NCI-H510A treated with DMSO at 0.1 percent for 48 hours (cell line): ENCODE measurements at regions not wholly inside any gene's neighbourhood (a gene's known extent, or its start where the extent isn't known, plus 50 kb on each side); places are given as distances from the start of the nearest gene placed in this dataset.

Source experiments
- DNase-seq: peaks from one replicate; lab custom pipeline; 2025; lab: John Stamatoyannopoulos, UW

GRCh38 chr2:181380581-181380980 lies 76.6 kb upstream of the ITGA4 start:
- DNase-seq: no peak

DNA sequence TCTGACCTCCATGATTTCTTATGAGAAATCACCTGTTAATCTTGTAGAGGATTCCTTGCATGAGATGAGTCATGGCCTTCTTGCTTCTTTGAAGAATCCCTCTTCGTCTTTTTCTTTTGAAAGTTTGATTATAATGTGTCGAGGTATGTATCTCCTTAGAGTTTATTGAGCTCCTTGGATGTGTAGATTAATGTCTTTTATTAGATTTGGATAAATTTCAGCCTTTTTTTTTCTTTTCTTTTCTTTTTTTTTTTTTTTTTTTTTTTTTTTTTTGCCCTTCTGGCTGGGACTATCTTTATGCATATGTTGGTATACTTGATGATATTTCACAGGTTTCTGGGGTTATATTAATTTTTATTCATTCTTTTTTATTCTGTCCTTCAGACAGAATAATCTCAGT lies 72.3 kb upstream of the ITGA4 start:
- no peak for DNase-seq

GRCh38 chr2:181389524-181389923 lies 67.7 kb upstream of the ITGA4 start:
- DNase-seq: no peak

GRCh38 chr2:181393472-181393871 lies 63.7 kb upstream of the ITGA4 start:
- DNase-seq: peak; percentile 70

GRCh38 chr2:181394741-181395437 lies 62.3 kb upstream of the ITGA4 start:
- DNase-seq: no peak

DNA sequence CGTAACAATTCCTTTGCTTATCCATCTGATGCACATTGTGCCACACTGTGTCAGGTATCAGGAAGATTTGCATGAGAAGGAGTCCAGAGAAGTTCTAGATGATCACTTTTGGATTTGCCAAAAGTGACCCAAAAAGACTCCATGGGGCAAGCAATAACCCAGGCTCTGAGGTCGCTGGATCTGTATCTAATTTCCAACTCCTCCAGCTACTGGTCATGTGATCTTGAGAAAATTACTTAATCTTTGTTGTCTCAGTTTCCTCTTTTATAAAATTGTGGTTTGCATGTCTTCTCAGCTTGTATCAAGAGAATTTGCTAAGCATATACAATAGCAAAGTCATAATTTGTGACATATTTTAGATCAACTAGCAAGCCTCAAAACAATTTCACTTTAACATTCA lies 61.3 kb upstream of the ITGA4 start:
- no peak for DNase-seq

- no peak for DNase-seq
Observed at GRCh38 chr2:181396256-181397123, 60.7 kb upstream of the ITGA4 start.

DNA sequence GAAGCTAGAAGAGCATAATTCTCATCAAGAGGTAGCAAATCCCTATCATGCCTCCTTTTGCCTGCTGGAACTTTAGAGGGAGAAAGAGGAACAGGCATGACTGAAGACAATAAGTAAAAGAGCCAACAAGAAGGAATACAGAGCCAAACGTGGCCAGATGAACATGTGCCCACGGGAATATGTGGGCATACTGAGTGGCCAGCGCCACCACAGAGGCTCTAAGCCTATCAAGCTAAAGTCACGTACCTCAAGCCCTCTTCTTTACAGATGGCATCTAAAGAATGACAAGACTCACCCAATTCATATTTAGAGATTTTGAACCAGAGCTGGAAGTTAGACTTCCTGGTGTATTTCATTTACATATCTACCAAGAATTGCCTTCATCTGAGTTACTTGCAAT lies 59.9 kb upstream of the ITGA4 start:
- no peak for DNase-seq

DNA sequence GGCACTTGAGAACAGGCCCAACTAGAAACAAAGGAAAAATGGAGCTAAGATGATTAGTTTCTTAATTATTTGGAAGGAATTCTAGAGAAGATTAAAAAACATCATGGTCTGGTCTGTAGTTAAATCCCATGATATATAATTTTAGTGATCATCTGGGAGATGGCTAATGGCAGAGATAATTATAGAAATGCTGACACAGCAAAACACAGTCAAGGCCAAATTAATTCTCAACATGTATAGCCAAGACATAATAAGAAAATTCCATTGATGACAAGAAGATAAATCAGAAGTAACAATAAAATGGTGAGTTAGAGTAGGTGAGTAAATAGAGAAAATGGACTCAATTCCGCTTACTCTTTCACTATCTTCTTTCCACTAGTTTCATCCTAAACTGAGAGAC lies 59.2 kb upstream of the ITGA4 start:
- no peak for DNase-seq

DNA sequence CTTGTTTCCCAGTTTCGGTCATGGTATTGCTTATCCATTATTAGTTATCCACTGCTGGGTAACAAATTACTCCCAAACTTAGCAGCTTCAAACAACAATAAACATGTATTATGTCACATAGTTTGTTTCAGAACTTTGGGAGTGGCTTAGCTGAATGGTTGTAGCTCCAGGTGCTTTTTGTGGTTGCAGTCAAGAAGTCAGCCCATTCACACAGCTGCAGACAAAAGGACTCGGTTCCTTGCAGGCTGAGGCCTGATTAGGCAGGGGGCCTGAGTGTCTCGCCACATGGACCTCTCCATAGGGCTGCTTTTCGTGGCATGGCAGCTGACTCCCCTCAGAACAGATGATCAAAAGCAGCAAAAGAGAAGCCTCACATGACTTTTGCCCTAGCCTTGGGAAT lies 58.2 kb upstream of the ITGA4 start:
- no peak for DNase-seq

GRCh38 chr2:181404472-181404871 lies 52.7 kb upstream of the ITGA4 start:
- no peak for DNase-seq

DNA sequence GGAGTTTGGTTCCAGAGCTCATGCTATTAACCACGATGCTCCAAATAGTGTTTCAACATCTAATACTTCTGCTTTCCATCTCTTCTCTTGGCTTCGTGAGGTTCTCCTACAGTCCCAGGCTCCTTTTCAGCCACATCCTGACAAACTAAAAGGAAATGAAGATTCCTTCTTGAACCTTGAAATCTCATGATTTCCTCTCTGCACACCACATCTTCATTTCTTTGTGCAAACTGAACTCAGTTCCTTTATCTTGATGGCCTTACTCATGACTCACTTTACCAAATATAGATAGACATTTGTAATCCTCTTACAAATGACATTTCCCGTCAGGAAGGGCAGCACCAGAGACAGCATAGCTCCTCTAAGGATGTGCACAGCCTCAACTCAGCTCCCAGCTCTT lies 50.0 kb upstream of the ITGA4 start:
- DNase-seq: no peak
